CD4-positive, alpha-beta T cell treated with Interleukin-15 for 4 hours (primary cell): ENCODE measurements at regions not wholly inside any gene's neighbourhood (a gene's known extent, or its start where the extent isn't known, plus 50 kb on each side); places are given as distances from the start of the nearest gene placed in this dataset.
A peak's percentile ranks its signal among the peaks of the same experiment; 100 is the strongest.
"Not testable (repeated sequence)": the region's sequence is repeated elsewhere in the genome, so short reads cannot be mapped to it uniquely, and the experiment has no call there.

Experiments used
- DNase-seq: peaks from one replicate; pipeline ENCODE4 v3.0.0-alpha.2; 2020; ENCODE audit warnings: low spot score

GRCh38 chr9:31335529-31336234, 1048.8 kb upstream of the ACO1 start:
- DNase-seq: peak; percentile 14

DNA sequence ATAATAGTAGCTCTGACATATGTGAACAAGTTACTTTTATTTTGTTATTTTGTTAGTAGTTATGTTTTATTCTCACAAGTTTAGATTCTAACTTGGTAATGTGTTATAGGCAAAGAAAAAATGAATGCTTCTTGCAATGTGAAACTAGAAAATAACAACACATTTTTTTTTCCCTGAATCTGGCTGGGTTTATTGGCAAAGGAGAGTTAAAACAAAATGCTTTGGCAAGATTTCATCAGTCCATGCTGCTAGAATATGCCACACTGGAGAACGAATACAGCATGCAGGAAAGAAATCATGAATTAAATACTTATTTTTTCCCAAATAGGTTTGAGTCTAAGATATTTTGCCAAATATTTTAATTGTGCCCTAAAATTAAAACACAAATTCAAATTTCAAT, 1048.1 kb upstream of the ACO1 start:
- no peak for DNase-seq

GRCh38 chr9:31336841-31337240, 1047.6 kb upstream of the ACO1 start:
- DNase-seq: no peak

DNA sequence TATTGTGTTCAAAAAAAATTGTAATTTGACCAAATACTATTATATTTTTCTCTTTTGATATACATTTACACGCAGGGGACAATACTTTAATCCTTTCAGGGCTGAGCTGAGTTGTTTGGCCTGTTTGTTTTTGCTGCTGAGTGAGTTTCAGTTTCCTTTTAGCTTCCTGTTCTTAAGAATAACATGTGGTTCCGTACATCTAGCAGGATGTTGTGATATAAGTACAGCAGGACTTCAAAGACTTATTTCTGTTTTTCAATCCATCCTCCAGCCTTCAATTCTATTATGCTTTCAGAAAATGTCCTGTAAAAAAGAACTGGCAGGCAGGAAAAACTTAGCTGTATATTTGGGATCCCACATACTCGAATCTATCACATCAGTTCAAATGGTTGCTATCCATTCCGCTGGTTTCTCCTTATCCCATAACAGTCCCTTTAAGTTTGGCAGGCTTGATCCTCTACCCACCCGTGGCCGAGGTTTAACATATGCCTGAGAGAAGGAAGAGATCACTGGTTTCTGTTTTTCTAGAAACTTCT, 1037.3 kb upstream of the ACO1 start:
- DNase-seq: peak; percentile 76

DNA sequence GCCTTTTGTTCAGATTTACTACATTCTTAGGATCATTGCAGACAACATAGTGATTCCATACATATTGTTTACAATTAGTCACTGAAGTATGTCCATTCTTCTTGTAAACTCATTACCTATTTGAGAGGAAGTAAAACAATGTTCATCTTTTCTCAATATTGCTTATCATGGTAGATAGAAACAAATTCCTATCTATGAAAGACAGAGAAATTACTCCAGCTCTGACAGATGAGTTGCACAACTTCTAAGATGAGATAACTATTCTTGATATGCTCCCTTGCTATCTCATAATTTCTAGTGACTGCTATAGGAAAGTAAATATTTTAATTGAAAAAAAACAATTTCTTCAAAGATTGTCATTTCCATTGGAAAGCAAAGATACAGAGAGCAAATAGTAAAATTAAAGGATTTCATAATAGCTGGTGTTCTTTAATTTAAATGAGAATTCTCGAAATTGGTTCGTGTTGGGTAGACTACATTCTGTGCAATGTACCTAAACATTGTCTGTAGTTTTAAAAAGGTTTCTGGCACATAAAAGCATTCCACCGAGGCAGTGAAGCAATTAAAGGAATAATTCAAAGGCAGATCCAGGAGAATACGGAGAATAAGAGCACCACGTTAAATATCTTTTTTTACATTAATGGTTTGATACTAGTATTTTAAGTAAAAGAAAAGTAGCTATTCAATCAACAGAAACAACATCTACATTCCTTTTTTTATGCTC, 1029.1 kb upstream of the ACO1 start:
- no peak for DNase-seq

GRCh38 chr9:31355965-31356364, 1028.5 kb upstream of the ACO1 start:
- DNase-seq: no peak

DNA sequence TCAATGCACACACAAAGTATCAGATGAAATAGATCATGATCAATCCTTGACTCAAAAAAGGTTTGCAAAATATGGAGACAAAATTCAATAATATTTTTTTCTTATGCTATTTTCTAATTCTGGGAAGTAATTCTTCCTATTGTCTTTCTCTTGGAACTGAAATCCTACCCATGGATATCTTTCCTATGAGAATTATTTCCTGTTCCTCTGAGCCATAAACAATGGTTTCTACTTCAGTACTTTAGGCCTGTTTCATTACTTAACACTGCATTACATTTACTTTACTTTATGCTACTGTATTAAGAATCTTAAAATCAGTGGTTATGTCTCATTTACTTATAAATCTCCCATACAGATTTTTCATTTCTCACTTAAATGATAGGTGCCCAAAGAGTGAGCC, 1025.4 kb upstream of the ACO1 start:
- no peak for DNase-seq

GRCh38 chr9:31364171-31364570, 1020.3 kb upstream of the ACO1 start:
- no peak for DNase-seq

DNA sequence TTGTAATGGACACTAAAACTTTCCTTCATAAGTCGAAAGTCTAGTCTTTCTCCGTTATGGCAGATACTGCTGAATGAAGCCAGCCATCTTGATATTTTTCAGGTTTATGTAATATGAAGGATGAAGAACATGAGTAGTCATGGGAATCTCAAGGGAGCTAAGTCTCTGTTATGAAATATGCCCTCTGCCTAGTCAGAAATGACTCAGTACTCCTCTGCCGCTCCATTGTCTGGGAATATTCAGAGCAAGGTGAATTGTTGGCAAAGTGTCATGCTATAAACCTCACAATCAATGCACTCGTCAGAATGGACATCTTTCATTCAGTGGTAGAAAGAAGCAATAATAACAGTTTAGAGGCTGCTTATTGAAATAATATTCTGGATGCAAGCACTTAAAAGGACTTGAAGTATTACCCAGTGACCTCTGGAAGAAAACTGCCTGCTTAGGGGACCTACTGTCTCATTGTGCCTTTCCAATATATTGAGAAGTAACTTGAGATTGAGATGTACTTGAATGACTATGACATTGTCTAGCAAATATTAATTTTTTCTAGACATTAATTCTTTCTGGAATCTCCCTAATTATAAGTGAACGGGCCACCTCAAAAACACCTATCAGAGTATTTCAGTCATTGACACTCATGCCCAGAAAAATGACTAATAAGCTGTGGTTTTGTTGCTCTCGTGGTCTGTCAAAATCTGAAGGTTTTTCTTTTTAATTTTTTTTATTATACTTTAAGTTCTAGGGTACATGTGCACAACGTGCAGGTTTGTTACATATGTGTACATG, 1011.5 kb upstream of the ACO1 start:
- no peak for DNase-seq

GRCh38 chr9:31377358-31377757, 1007.1 kb upstream of the ACO1 start:
- no peak for DNase-seq

GRCh38 chr9:31388660-31389059, 995.8 kb upstream of the ACO1 start:
- no peak for DNase-seq

GRCh38 chr9:31389075-31389474, 995.4 kb upstream of the ACO1 start:
- no peak for DNase-seq

DNA sequence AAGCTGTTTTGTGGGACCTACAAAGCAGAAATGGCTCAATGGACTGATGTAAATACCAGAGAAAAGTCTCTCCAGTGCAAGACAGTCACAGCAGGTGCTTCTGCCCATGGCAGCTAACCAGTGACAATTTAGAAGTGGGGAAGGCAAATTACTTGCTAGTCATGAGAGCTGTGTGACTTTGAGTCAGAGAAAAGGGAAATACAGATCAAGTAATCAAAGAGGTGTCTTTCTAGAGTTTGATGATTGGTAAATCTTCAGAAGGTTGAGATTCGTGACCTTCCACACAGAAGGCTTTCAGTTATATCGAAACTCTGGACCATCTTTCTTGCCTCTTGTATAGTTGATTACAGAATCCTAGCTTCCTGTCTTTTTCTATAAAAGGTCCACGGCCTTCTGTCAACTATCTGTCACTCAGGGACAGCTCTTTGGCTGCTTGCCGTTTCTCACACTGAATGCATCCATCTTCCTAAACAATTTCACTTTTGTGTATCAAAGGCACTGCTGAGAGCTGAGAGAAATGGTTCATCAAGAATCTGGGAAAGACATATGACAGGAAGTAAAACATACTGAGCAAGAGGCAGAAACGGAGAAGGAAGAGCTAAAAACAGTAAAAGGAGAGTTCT, 993.9 kb upstream of the ACO1 start:
- DNase-seq: no peak

DNA sequence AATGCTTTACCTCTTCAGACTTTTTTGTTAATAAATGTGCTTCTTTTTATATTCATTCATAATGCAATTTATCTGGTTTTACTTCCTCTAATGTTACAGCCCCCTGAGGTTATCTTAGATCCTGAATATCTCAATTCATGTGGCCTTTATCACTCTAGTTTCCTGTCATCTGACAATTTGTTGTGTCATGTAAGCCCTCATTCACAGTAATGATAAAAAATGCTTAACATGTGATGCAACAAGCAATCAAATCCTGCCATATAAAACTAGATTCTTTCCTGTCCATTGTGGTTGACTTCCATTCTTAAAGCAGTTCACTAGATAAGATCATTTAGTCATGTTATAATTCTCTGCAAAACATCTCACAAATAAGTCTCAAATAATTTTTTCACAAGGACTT, 991.2 kb upstream of the ACO1 start:
- no peak for DNase-seq

DNA sequence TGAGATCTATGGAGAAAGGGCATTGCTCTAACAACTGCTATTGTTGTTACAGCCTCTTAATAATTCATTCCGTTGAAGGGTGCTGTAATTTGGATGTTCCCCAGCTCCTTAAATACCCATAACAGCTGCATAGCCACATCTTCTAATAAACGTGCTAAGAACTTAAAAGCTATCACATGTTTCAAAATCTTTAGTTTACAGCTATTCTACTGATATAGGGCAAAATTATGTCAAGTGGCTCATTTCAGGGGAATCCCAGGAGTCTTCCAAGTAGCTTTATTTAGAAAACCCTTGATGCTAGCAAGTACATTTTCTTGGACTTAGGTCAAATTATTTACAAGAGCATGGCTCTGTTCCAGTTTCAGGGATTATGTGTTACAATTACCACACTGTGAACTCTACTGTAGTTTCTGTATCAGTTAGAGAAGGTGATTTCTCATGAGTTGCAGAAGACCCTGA, 990.4 kb upstream of the ACO1 start:
- DNase-seq: no peak

- no peak for DNase-seq
Observed at GRCh38 chr9:31412081-31412480, 972.4 kb upstream of the ACO1 start.

- no peak for DNase-seq
Observed at GRCh38 chr9:31415164-31415563, 969.3 kb upstream of the ACO1 start.

DNA sequence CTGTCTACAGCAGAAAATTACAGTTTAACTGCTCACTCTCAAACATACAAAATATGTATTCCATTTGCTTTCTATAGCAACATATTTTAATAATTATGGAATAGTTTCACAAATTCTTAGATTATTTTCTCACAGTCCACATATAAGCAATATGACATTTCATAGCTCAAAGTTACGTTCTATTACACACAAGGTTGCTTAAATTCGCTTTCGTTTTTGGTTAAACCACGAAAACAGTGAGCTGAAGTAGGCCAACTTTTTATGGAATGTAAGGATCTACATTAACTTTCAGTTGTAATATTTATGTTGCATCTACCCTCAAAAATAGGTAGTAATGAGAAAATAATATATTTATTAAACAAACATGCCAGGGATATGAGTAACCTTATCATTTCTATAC, 966.0 kb upstream of the ACO1 start:
- no peak for DNase-seq

DNA sequence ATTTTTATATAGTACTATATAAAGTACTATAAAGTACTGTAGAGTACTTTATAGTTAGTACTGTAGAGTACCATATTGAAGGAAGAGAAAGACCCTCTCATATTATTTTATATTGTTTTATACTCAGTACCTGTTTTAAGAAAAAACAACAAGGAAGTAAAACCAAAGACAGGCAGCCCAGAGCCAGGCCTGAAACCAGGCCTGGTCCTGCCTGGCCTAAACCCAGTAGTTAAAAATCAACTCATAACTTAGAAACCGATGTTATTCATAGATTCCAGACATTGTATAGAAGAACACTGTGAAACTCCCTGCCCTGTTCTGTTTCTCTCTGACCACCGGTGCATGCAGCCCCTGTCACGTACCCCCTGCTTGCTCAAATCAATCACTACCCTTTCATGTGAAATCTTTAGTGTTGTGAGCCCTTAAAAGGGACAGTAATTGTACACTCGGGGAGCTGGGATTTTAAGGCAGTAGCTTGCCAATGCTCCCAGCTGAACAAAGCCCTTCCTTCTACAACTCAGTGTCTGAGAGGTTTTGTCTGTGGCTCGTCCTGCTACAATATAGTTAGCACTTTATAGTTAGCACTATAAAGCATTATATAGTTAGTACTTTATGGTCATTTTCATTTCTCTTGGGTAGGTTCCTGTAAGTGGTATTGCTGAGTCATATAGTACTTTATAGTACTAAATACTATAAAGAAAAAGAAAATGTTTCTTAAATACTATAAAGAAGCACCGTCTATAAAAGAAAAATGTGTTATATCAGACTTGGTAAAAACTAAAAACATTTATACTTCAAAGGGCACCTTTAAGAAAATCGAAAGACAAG, 940.6 kb upstream of the ACO1 start:
- DNase-seq: not testable (repeated sequence)

DNA sequence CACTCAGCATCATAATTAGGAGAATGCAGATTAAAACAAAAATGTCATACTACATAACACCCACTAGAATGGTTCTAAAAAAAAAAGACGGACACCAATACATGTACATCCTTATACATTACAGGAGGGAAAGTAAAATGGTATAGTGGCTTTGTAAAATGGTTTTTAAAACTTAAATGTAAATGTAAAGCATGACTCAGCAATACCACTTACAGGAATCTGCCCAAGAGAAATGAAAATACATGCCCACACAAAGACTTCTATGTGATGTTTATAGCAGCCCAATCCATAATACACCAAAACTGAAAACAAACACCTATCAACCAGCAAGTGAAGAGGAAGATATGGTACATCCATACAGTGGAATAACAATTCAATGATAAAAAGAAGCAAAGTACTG, 939.1 kb upstream of the ACO1 start:
- DNase-seq: no peak

- DNase-seq: no peak
Observed at GRCh38 chr9:31445960-31446359, 938.5 kb upstream of the ACO1 start.
